Kidney tubule cell (primary cell): ENCODE measurements at regions not wholly inside any gene's neighbourhood (a gene's known extent, or its start where the extent isn't known, plus 50 kb on each side); places are given as distances from the start of the nearest gene placed in this dataset.

Experiments used
- DNase-seq: peaks from one replicate; pipeline ENCODE4 v3.0.0-alpha.2; 2018; ENCODE audit warnings: low spot score

DNA sequence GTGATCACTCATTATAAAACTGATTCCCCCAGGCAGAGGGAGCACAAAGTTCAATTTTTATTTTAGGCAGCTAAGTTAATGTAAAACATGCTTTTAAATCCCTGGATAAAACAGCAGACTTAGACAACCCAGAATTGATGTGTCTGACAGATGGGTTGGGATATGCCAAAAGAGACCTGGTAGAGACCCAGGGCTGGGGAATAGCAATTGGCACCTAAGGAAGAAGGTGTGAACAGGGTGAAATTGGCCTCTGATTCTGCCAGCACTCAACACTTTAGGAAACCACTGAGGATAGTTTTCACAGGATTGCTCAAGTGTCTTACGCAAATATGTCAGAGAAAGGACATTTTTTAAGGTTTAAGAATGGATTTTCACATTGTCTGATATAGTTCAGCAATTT is 938.2 kb upstream of the CDH8 start:
- DNase-seq = no peak

- DNase-seq = no peak
Observed at GRCh38 chr16:62970851-62971250, 934.6 kb upstream of the CDH8 start.

- DNase-seq = no peak
Observed at GRCh38 chr16:62969711-62970318, 933.6 kb upstream of the CDH8 start.

GRCh38 chr16:62967611-62968010 is 931.4 kb upstream of the CDH8 start:
- DNase-seq = no peak

DNA sequence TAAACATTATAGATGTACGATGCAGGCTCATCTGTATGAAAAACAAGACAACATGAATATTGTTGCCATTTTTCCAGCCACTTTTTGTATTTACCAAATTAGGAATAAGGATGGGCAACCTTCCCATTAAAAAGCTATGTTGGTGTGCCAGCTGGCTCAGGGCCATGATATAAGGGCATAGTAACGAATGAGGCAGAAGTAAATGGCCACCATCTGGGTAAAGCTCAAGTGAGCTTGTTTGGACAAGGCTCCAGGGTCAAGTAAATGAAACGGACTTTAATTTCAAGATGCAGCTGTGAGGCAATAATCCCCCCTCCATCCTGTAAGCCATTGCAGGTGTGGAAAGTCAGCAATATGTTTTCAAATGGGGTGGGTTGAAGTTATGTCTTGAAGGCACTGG is 930.9 kb upstream of the CDH8 start:
- no peak for DNase-seq

DNA sequence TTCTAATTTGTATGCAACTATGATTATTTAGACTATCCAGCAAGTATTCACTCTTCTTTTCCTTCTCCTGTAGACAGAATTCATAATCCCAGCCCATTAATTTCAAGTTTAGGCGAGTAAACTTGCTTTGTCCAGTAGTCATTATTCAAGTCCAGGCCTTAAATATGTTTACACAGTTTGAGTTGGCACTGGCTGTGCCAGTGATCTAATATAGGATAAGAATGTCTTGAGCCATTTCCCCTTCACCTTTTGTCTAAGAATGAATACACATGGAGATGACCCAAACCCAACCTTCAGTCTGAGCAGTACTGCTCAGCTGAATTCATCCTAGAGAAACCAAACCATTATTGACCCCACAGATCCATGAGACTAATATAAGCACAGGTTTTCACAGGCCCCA is 930.4 kb upstream of the CDH8 start:
- no peak for DNase-seq

GRCh38 chr16:62965831-62966230 is 929.6 kb upstream of the CDH8 start:
- no peak for DNase-seq

DNA sequence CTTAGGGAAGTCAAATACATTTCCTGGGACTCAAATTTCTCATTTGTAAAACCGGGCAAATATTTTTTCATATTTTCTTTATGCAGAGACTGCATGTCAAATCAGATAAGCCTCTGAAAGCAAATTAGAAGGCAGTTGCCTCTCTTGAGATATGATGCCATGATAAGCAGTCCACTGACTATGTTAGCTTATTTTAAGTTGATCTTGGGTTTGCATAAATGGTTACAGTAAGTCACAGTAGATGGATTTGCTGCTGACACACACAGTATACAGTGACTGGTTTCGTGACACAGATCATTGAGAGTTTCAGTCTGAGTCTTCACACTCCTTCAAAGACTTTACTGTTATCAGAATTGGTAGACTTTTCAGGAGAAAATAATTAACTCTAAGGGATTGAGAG is 927.6 kb upstream of the CDH8 start:
- no peak for DNase-seq

GRCh38 chr16:62955033-62955349 is 918.8 kb upstream of the CDH8 start:
- no peak for DNase-seq

- no peak for DNase-seq
Observed at GRCh38 chr16:62954144-62955032, 918.1 kb upstream of the CDH8 start.

GRCh38 chr16:62950351-62950750 is 914.1 kb upstream of the CDH8 start:
- no peak for DNase-seq

DNA sequence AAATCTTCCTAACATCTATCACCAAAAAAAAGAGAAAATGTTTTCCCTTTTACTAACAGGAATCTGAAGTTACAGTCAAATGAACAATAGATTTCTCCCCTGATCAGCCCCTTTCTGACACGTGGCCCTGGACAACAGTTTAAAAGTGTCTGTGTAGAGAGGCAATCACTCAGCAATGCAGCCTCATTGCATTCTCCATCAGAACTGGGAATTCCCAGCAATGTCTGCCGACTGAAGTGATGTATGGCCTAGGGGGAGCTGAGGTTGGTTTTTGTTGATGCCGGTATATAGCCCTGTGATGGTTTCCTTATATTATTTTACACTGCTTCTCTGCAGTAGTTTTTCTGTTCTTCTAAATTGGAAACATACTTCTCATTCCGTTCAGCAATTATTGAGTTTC is 904.3 kb upstream of the CDH8 start:
- DNase-seq = no peak

- no peak for DNase-seq
Observed at GRCh38 chr16:62939687-62940086, 903.4 kb upstream of the CDH8 start.

- no peak for DNase-seq
Observed at GRCh38 chr16:62933929-62934328, 897.7 kb upstream of the CDH8 start.

DNA sequence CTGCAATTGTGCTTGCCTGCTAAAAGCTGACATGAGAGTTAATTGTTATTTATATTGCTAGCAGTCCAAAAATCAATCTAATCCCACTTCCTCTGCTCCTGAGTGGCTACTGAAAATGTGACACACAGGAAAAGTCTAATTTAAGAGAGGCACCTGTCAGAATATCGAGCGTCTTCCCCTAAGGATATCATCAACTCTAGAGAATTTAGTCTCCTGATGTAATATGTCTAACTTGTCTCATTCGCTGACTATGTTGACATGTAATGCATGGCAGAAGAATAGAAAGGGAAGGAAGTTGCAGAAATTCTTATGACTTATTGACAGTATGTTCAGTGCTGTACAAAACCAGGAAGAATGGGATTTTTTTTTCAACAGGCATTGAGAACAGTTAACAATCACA is 893.4 kb upstream of the CDH8 start:
- no peak for DNase-seq

DNA sequence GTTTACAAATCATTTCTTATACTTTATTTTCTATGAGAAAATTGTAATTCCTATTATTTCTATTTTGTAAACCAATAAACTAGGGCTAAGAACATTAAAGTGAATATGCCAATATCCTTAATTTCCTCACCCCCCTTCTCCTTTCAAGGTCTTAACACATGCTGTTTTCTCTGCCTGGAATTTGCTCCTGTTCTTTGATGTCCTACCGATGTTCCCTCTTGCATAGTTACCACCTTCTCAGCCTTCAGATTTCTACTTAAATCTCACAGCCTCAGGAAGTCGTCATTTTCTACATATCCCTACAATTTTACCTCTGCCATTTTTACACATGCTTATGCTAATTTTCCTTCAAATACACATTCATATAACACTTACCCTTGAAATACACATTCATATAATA is 890.9 kb upstream of the CDH8 start:
- no peak for DNase-seq

- DNase-seq = no peak
Observed at GRCh38 chr16:62926121-62926801, 890.0 kb upstream of the CDH8 start.

DNA sequence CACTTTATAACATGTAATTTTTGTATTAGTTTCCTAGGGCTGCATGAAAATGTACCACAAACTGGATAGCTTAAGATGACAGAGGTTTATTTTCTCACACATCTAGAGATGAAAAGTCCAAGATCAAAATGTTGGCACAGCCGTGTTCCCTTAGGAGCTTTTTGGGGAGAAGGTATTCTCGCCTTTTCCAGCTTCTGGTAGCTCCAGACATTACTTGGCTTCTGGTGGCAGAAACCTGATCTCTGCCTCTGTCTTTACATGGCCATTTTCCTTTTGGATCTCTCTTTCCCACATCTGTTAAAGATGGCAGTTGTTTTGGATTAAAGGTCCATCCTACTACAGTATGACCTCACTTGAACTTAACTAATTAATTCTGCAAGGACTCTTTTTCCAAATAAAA is 885.7 kb upstream of the CDH8 start:
- DNase-seq = no peak

DNA sequence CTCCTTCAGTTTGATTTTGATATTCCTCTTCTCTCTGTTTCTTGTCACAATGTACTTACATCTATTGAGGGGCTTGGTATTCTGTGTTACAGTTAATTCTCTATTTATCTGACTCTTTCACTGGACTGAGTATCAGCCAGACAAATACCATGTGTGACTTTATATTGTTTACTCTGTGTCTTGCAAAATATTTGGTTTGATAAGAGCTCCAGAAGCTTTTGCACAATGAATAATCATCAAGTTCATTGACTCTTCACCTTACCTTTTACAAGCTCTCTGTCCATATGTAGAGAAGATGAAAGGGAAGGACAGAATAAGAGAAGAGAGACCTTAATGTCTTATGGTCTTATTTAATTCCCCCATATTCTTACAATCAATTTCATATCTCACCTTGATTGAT is 877.7 kb upstream of the CDH8 start:
- DNase-seq = no peak

GRCh38 chr16:62913333-62913732 is 877.1 kb upstream of the CDH8 start:
- no peak for DNase-seq

DNA sequence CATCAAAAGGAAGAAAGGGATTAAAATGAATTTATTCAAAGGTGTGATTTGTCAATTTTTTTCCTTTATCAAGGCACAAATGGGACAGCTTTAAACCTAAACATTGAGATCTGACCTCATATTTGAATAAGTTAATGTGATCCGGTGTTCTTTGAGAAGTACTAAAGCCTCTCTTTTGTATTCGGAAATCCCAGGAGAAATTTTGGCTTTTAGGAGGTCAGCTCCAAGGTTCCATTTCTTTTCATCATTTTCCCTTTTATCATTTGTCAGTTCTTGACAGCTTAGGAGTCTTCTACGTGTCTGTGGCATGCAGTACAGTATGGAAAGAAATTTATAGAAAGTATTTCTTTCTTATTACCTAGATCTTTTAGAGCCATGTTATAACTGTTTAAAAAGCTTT is 873.4 kb upstream of the CDH8 start:
- no peak for DNase-seq

GRCh38 chr16:62907562-62907961 is 871.3 kb upstream of the CDH8 start:
- DNase-seq = no peak

GRCh38 chr16:62903961-62904502 is 867.8 kb upstream of the CDH8 start:
- no peak for DNase-seq
